ENCODE measurements at regions not wholly inside any gene's neighbourhood (a gene's known extent, or its start where the extent isn't known, plus 50 kb on each side); places are given as distances from the start of the nearest gene placed in this dataset.

GRCh38 chrX:39427906-39428305 lies 626.6 kb downstream of the MID1IP1 start:
- TF ChIP-seq CTCF (IDR thresholded peaks at IDR 0.05; ENCODE audit: insufficient read depth, low read length, poor library complexity, severe bottlenecking) (no peak), EZH2phosphoT487 (conservative IDR thresholded peaks at IDR 0.05; ENCODE audit: low read length) (no peak)
